HG03135 (cell line): ENCODE measurements at regions not wholly inside any gene's neighbourhood (a gene's known extent, or its start where the extent isn't known, plus 50 kb on each side); places are given as distances from the start of the nearest gene placed in this dataset.
A peak's percentile ranks its signal among the peaks of the same experiment; 100 is the strongest.

Experiments
- ATAC-seq: cut with Tn5 transposase; IDR thresholded peaks from one replicate; pipeline ENCODE4 v1.9.1; 2021; ENCODE audit warnings: mild to moderate bottlenecking, moderate library complexity; ENCODE audit not compliant: unreplicated experiment

DNA sequence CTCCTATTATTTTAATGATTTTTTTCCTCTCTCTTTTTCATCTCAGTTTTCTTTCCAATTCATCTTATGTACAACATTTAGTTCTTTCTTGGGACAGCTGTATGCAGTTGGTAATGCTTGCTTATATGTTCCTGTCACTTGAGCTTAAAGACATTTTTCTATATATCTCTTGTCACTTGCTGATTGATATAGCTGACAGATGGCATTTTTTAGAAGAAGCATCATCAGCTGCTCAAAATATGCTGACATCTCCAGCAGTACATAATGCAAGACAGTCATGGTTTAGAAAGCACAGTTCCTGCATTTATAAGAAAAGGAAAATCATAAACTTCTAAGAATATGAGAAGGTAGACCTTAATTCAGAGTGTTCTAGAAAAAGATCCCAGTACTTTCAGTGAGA is 56.5 kb downstream of the DCAF8L1 start:
- ATAC-seq: no peak

DNA sequence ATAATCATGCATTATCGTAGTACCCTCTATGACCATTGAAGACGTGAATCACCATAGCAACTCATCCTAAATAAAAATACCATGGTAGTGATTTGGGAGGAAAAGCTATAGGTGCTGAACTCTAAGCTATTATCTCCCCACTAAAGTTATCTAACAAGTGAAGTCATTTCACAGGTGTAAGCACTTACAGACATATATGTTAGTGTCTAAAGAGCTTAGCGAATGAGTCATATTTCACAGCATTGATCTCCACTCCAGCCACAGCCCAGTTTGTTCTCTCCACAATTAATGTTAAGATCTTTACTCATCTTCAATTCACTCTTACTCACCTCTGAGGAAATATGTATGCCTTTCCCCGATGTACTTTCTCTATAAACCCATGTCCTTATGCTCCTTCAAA is 57.0 kb downstream of the DCAF8L1 start:
- no peak for ATAC-seq

DNA sequence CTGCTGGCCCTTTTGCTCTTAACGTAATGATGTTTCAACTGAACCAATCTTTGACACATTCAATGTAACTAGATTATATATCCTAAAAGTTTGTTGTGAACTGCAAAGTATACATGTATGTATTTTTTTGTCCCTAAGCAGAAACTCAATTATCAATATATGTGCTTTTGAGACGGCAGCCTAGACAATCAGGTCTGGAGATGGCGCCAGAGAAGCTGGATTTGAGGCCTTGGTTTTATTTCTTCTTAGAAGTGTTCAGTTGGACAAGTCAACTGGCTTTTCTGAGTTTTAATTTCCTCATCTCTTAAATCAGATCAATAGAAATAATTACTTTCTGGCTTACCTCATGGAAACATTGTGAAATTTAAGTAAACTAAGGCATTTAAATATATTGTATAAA is 62.5 kb downstream of the DCAF8L1 start:
- no peak for ATAC-seq

DNA sequence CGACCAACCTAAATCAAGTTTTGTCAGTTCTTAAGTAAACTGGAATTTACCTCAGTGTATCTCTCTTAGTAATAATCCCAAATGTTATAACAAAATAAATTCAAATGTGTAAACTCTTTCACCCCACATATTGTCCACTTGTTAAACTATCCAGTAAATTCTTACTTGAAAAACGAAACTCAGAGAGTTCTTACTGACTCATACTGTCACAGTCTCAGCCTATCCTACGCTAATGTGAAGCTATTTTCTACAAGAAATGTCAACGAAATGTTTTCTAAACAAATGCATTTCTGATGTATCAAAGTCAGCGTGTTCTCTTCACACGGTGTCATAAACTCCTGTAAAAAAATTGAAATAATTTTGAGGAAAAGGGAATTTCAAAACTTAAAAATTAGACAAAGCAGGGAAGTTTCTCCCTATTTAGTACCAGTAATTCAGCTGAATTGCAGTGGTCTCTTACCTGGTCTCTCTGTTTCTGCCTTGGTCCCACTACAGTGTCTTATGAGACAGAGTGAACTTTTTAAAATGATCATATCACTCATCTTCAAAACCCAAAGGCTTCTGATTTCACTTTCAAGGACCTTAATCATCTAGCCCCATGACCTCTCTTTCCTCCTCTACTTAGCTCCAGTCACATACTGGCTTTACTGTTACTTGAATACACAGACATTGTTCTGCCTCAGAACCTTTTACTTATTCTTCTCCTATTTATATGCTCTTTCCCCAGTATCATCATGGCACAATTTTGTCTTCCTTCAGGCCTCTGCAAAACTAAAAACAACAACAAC is 63.3 kb downstream of the DCAF8L1 start:
- ATAC-seq: no peak

DNA sequence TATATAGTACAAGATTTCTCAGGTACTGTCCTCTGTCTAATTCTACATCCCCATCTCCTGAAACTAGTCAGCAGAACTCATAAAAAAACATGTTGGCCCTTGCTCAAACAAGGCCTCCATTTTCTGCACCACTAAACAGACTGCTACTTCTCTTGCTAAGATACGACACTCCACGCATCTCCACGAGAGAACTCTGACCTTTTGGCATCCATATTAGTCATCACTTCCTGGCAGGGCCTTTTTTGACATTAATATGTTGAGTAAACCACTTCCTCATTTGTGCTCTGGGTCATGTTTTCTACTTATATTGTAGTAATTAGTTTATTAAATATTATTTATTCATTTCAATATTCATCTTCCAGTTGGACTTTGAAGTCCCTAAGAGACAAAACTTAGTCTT is 65.6 kb downstream of the DCAF8L1 start:
- peak; percentile 75 for ATAC-seq

DNA sequence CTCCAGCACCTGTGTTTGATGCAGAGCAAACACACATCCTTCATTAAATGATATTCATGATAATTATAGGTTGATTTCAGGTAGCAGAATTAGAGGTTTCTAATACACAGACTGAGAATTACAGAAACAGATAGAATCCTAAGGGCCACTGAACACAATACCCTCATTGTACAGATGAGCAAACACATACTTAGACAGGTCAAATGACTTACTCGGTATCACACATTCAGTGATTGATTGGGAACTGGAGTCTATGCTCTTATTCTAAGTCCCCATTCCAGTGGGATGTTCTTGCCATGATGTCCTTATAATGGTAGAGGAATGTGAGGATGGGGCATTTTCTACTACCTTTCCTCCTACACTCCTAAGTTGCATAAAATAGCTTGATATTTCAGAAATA is 70.8 kb downstream of the DCAF8L1 start:
- ATAC-seq: no peak

DNA sequence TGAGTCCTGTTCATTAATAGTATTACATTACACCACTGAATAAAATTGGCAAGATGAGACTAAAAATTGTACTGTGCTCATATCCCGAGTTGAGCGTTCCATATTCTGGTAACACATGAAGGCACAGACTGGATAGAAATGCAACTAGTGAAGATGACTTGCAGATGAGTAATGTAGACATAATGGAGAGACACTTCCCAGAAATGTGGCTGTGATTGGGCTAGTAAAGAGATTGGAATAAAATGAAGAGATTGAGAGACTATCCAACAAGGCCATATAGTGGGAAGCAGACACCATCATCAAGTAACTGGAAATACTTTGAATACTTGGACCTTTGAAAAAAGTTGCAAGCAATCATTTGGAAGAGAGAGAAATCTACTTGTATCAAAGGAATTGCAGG is 77.3 kb downstream of the DCAF8L1 start:
- ATAC-seq: no peak

DNA sequence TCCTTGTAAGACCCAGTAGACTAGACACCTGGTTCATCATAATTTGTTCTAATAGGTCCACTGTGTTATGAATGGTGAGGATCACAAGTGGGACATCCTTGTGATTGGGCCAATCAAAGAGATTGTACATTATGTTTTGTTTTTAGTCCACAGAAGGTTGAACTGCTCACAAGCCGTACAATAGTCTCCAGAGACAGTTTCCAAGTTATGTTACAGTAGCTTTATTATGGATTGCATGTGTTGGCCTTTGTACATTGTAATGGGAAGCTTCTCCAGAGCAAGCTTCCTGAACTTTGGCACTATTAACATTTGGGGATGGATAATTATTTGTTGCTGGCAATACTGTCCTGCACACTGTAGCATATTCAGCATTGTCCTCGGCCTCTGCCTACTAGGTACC is 86.1 kb downstream of the MAGEB10 start:
- ATAC-seq: no peak

DNA sequence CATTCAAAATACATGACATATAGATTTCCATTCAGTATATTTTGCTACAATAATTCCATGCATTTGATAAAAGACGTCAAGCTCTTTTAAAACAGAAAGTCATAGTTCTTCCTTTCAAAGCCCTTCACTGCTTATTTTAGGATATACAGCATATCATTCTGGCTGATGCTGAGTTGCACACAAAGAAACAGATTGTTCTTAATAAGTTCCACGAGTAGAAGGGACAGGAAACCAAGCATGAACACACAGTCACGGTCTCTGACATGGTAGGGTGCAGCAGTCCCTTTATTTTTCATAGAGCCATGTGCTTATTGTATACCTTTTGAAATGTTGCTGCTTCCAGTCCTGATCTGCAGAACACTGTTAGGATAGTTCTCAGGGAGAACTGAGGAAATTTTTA is 85.4 kb downstream of the MAGEB10 start:
- no peak for ATAC-seq

DNA sequence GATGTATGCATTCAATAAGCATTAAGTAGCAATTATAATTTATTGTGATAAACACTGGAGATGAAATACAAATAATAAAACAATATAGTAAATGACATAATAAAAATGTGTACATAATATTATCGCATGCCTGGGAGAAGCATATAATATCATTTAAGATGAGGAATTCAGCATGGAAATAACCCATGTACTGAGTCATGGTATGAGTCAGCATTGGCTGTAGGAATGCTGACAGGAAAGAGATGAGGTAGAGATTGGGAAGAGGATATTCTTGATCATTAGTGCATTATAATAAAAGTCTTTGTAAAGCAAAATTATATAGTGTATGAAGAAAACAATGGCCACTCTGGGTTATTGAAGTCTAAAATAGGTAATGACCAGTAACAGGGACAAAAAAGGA is 82.8 kb downstream of the MAGEB10 start:
- no peak for ATAC-seq

DNA sequence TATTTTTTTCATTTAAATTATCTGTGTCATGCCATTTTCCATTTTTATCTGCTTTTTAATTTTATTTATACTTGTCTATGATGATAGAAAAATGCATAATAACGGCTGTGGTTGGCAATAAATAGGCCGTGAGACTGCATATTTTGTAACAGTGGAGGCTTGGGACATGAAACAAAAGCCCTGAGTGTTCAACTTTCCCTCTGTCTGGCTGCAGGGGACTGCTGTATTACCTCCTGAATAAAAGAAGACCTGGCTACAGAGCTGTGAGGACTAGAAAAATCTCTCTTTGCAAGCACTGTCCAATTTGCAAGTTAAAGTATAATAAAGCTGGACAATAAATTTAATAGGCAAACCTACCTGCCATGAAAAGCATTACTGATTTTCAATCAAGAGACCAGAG is 82.1 kb downstream of the MAGEB10 start:
- ATAC-seq: no peak

DNA sequence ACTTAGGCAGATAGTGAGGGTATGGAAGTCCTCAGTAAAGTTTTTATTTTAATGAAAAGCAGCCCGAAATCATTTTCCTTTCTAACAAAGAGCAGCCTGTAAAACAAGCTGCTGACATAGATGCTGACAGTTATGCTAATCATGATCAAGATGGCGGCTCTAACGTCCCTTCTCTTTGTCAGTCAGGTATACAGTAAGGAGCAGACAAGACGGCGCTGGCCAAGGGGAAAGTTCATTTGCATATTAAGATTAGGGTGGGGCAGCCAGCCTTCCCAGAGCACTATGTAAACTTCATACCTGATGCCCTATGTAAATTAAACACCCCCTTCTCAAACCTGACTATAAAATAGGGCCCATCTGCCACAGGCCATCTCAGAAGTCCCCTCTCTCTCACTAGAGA is 76.9 kb downstream of the MAGEB10 start:
- ATAC-seq: no peak

DNA sequence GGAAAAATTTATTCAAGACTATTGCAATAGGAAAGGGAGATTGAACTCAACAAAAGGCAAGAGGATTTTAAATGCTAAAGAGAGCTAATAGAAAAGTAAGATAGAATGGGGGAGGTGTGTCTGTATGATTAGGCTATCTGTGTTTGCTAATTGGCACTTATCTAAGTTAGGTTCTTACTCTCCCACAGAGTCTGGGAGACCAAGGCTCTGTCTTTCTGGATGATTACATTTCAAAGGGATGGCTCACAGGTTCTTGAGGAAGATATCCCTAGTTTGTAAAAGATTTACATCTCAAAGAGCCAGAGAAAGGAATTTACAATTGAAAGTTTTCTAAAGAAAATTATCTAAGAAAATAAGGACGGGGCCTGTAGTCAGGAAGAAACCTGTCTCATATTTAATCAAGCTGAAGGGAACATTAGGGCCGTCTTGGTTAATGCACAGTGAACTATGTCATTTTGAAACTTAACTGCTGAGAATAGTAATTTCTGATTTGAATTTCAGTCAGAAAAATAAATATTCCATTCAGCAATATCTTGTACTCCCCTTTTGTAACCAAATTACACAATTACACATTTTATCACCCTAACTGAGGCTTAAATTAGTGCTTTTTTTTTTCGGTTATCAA is 75.8 kb downstream of the MAGEB10 start:
- ATAC-seq: no peak

DNA sequence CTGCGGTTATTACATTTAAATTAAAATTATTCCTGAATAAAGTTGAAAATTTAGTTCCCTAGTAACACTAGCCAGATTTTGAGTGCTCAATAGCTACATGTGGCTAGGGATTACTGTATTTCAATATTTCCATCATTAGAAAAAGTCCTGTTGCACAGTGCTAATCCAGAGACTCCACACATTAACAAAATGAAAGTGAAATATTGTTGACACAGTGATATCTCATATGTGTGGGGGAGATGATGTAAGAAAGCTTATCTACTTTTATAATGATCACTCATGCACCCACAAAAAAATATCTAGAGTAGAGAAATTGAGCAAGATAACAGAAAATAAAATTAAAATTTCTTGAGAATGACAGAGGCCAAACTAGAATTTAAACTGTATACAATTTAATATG is 74.9 kb downstream of the MAGEB10 start:
- ATAC-seq: no peak

DNA sequence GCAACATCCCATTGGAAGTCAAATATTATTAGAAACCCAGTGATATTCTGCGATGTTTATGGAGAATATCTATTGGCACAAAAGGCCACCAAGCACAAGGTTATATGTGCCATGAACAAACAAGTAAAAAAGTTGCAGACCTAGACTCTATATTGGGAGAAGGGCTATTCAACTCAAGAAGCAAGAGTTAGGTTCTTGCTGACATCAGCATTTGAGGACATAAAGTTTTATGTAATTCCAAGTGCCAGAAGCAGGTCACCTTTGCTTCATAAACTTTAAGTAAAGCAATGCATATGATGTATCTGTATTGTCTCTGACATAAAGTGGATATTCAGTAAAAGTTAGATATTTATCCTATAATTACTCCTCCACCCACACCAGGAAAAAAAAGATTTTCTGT is 71.1 kb downstream of the MAGEB10 start:
- no peak for ATAC-seq
